NB4 (cell line): ENCODE measurements at regions not wholly inside any gene's neighbourhood (a gene's known extent, or its start where the extent isn't known, plus 50 kb on each side); places are given as distances from the start of the nearest gene placed in this dataset.

Experiments
- MYC ChIP-seq: IDR thresholded peaks from 2 replicates; pipeline ENCODE4 v1.6.1; 2011; ENCODE audit warnings: low read depth, low read length
- POLR2A ChIP-seq: IDR thresholded peaks from 2 replicates; pipeline ENCODE4 v1.6.1; 2011; ENCODE audit warnings: mild to moderate bottlenecking; ENCODE audit not compliant: insufficient read length; ENCODE audit errors: extremely low read depth

- TF ChIP-seq MYC, result no peak
- TF ChIP-seq POLR2A, result no peak
Measured at GRCh38 chrX:791479-792034, 161.0 kb downstream of the SHOX start.
